Epithelial cell of proximal tubule (primary cell): ENCODE measurements at regions not wholly inside any gene's neighbourhood (a gene's known extent, or its start where the extent isn't known, plus 50 kb on each side); places are given as distances from the start of the nearest gene placed in this dataset.

Experiments used
- DNase-seq: peaks from one replicate; pipeline ENCODE4 v3.0.0-alpha.2; 2011; ENCODE audit warnings: low read depth
- H3K4me3 ChIP-seq: 2 replicates; pipeline ENCODE4 v1.5.1; 2011; ENCODE audit warnings: low read depth, mild to moderate bottlenecking, low read length
- CTCF ChIP-seq: conservative IDR thresholded peaks from 2 replicates; pipeline ENCODE4 v1.5.1; 2012; ENCODE audit warnings: low read depth, mild to moderate bottlenecking, low read length

- no peak overlapping the region for H3K4me3 ChIP-seq
- no peak for TF ChIP-seq CTCF
- no peak for DNase-seq
Measured at GRCh38 chr9:27771803-27772545, 198.7 kb upstream of the C9orf72 start.

- no peak for DNase-seq
- no peak for TF ChIP-seq CTCF
- no peak overlapping the region for H3K4me3 ChIP-seq
Measured at GRCh38 chr9:27784847-27785713, 211.8 kb upstream of the C9orf72 start.

GRCh38 chr9:27785714-27786100 is 212.4 kb upstream of the C9orf72 start:
- TF ChIP-seq CTCF, result no peak
- no peak overlapping the region for H3K4me3 ChIP-seq
- no peak for DNase-seq

GRCh38 chr9:27787891-27788290 is 214.6 kb upstream of the C9orf72 start:
- DNase-seq, result no peak
- peak; percentile 33 for TF ChIP-seq CTCF

GRCh38 chr9:27791311-27791710 is 218.0 kb upstream of the C9orf72 start:
- DNase-seq, result no peak
- no peak overlapping the region for H3K4me3 ChIP-seq
- no peak for TF ChIP-seq CTCF

More at GRCh38 chr9:27787891-27788290, 214.6 kb upstream of the C9orf72 start:
- no peak overlapping the region for H3K4me3 ChIP-seq

- no peak for DNase-seq
- H3K4me3 ChIP-seq, result no peak overlapping the region
- TF ChIP-seq CTCF, result no peak
Measured at GRCh38 chr9:27792971-27793689, 219.8 kb upstream of the C9orf72 start.
